Left ventricle myocardium inferior (tissue), 1 donor: ENCODE measurements at regions not wholly inside any gene's neighbourhood (a gene's known extent, or its start where the extent isn't known, plus 50 kb on each side); places are given as distances from the start of the nearest gene placed in this dataset.

Experiments
- DNase-seq: peaks from one replicate; pipeline ENCODE4 v3.0.0-alpha.2; 2020
- H3K27ac ChIP-seq: fragments of 200-600 bp; replicated peaks from 2 replicates; pipeline ENCODE4 v1.8.0; 2021
- H3K27me3 ChIP-seq: fragments of 200-600 bp; 2 replicates; pipeline ENCODE4 v1.8.0; 2021; ENCODE audit warnings: low read depth
- H3K36me3 ChIP-seq: fragments of 200-600 bp; 2 replicates; pipeline ENCODE4 v1.8.0; 2021
- H3K4me1 ChIP-seq: fragments of 200-600 bp; 2 replicates; pipeline ENCODE4 v1.8.0; 2021
- H3K4me3 ChIP-seq: fragments of 200-600 bp; 2 replicates; pipeline ENCODE4 v1.8.0; 2021; ENCODE audit warnings: mild to moderate bottlenecking, moderate library complexity
- H3K9me3 ChIP-seq: fragments of 200-600 bp; replicated peaks from 2 replicates; pipeline ENCODE4 v1.8.0; 2021
- CTCF ChIP-seq: fragments of 200-600 bp; IDR thresholded peaks from 2 replicates; pipeline ENCODE4 v1.8.0; 2021; ENCODE audit warnings: antibody characterized with exemption, mild to moderate bottlenecking, borderline replicate concordance
- intact Hi-C: fragments of 100-400 bp; cut with micrococcal nuclease; formaldehyde crosslinking; loops from one replicate; pipeline ENCODE4 v1.11.0; 2022
- donor health status: DM: no; HTN: yes; CAD: no; lungs with severe emphysema.

DNA sequence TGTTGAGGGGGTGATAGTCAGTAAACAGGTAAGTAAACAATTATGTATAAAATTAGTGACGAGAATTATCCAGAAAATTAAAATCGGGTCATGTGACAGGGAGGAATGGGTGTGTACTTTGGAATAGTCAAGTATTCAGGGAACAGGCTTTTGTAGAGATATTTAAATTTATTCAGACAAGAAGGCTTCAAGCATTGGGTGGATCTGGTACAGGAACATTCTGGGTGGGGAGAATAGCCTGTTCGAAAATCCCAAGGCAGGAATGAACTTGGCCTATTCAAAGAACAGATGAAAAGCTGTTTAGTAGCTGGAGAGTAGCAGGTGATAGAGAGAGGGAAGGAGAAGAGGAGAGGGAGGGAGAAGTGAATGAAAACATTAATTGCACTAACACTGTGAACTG is 448.9 kb upstream of the FZD8 start:
- no peak overlapping the region for H3K27ac ChIP-seq
- H3K9me3 ChIP-seq = no peaks in the 10 kb centered on the region
- H3K4me3 ChIP-seq = no peak overlapping the region
- TF ChIP-seq CTCF = no peak
- H3K27me3 ChIP-seq = no peaks in the 10 kb centered on the region
- intact Hi-C loops = no loop called here
- DNase-seq = no peak
- H3K36me3 ChIP-seq = no peaks in the 10 kb centered on the region
- peaks cover 16% of the 10 kb centered on the region for H3K4me1 ChIP-seq

- no peaks in the 10 kb centered on the region for H3K9me3 ChIP-seq
- no peaks in the 10 kb centered on the region for H3K36me3 ChIP-seq
- H3K4me3 ChIP-seq = no peak overlapping the region
- H3K27me3 ChIP-seq = no peaks in the 10 kb centered on the region
- no peak for TF ChIP-seq CTCF
- H3K27ac ChIP-seq = peak overlapping the region; percentile 2
- DNase-seq = no peak
- intact Hi-C loops = no loop called here
- peaks cover 16% of the 10 kb centered on the region for H3K4me1 ChIP-seq
These were observed 447.8 kb upstream of the FZD8 start for GRCh38 chr10:36089790-36090440.

DNA sequence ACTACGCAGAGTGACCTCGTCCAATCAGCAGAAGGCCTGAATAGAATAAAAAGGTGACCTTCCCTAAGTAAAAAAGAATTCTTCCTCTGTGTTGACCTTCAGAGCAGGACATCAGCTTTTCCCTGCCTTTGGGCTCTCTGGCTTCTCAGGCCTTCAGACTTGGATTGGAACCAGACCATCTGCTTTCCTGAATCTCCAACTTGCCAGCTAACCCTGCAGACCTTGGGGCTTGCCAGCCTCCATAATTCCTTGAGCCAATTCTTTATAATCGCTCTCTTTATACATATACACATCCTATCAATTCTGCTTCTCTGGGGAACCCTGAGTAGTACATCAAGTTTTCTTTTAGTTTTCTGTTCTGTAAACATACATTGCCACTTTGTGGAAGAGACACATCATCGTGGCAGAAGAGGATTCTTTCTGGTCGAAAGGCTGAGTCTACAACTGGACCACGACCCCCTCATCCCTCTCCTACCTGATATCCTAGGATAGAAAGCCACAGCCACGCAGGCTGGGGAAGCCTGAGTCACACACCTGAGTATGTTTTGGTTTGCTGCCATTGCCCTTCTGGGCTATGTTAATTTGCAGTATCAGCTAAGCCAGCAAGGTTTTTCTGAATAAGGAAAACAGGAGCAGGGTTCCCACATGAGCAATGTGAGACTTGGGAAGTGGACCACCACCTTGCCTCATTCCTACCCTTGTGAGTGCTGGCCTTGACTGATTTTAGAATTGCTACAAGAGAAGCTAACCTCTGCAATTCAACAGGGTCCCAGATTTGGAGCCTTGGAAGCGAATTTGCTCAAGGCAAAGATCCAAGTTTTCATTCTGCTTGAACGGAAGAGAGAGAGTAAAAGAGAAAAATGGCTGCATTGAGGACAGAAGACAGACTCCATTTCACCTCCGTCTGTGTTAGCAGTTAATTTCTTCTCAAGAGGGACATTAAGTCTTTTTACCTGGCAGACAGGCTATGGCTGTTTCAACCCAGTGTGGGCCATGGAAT is 445.2 kb upstream of the FZD8 start:
- peaks cover 16% of the 10 kb centered on the region for H3K4me1 ChIP-seq
- H3K36me3 ChIP-seq = no peaks in the 10 kb centered on the region
- intact Hi-C loops = no loop called here
- H3K27ac ChIP-seq = no peak overlapping the region
- H3K9me3 ChIP-seq = no peaks in the 10 kb centered on the region
- no peak overlapping the region for H3K4me3 ChIP-seq
- no peak for DNase-seq
- TF ChIP-seq CTCF = no peak
- H3K27me3 ChIP-seq = no peaks in the 10 kb centered on the region

GRCh38 chr10:36075196-36075595 is 433.1 kb upstream of the FZD8 start:
- no peak for TF ChIP-seq CTCF
- no peak overlapping the region for H3K27ac ChIP-seq
- DNase-seq = no peak
- H3K4me1 ChIP-seq = no peaks in the 10 kb centered on the region
- no peak overlapping the region for H3K4me3 ChIP-seq
- H3K9me3 ChIP-seq = peaks cover 8% of the 10 kb centered on the region
- H3K27me3 ChIP-seq = no peaks in the 10 kb centered on the region
- intact Hi-C loops = no loop called here
- no peaks in the 10 kb centered on the region for H3K36me3 ChIP-seq

DNA sequence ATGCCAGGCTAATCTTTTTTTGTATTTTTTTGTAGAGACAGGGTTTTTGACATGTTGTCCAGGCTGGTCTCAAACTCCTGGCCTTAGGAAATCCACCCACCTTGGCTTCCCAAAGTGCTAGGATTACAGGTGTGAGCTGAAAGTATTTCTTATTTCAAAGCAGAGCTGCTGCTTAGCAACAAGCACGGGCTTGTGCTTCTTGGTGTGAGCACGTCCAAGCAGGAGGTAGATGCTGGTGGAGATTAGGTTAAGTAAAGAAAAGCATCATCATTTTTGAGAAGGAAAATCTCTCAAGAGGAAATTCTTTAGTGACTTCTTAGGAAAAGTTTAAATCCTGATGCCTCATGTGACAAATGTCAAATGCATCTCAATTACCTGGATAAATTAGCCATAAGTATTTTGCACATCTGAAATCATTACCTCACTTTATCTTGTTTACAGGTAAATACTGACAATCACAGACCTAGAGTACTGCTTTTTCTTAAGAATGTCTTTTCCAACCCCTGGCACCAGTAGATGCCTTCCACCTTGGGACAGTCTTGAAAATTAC is 431.8 kb upstream of the FZD8 start:
- no peak overlapping the region for H3K4me3 ChIP-seq
- no peak for DNase-seq
- H3K9me3 ChIP-seq = peaks cover 6% of the 10 kb centered on the region
- H3K4me1 ChIP-seq = no peaks in the 10 kb centered on the region
- H3K36me3 ChIP-seq = no peaks in the 10 kb centered on the region
- no peak for TF ChIP-seq CTCF
- intact Hi-C loops = no loop called here
- H3K27me3 ChIP-seq = no peaks in the 10 kb centered on the region
- no peak overlapping the region for H3K27ac ChIP-seq
